ENCODE measurements at regions not wholly inside any gene's neighbourhood (a gene's known extent, or its start where the extent isn't known, plus 50 kb on each side); places are given as distances from the start of the nearest gene placed in this dataset.

- Histone ChIP-seq H3K9me3 (ENCODE audit: insufficient read depth, low read depth, low read length) (no peaks in the 10 kb centered on the region), H2AFZ (ENCODE audit: low read depth, low read length) (no peak overlapping the region), H3K4me2 (ENCODE audit: low read length) (no peak overlapping the region), H3K9ac (ENCODE audit: low read length) (no peak overlapping the region), H3K4me3 (ENCODE audit: insufficient read depth, low read depth, low read length) (no peak overlapping the region), H3K79me2 (ENCODE audit: insufficient read depth, low read length) (no peaks in the 10 kb centered on the region), H3K36me3 (ENCODE audit: insufficient read depth, low read length) (no peaks in the 10 kb centered on the region), H3K27ac (ENCODE audit: low read depth, low read length) (no peak overlapping the region), H3K4me1 (ENCODE audit: insufficient read depth, low read length) (no peaks in the 10 kb centered on the region), H3K27me3 (ENCODE audit: insufficient read depth, low read length) (no peaks in the 10 kb centered on the region), H4K20me1 (ENCODE audit: insufficient read depth, low read length) (no peaks in the 10 kb centered on the region)
- FAIRE-seq (no peak), DNase-seq (ENCODE audit: low read depth) (no peak)
- TF ChIP-seq, protein P1, sequence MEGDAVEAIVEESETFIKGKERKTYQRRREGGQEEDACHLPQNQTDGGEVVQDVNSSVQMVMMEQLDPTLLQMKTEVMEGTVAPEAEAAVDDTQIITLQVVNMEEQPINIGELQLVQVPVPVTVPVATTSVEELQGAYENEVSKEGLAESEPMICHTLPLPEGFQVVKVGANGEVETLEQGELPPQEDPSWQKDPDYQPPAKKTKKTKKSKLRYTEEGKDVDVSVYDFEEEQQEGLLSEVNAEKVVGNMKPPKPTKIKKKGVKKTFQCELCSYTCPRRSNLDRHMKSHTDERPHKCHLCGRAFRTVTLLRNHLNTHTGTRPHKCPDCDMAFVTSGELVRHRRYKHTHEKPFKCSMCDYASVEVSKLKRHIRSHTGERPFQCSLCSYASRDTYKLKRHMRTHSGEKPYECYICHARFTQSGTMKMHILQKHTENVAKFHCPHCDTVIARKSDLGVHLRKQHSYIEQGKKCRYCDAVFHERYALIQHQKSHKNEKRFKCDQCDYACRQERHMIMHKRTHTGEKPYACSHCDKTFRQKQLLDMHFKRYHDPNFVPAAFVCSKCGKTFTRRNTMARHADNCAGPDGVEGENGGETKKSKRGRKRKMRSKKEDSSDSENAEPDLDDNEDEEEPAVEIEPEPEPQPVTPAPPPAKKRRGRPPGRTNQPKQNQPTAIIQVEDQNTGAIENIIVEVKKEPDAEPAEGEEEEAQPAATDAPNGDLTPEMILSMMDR (IDR thresholded peaks at IDR 0.05; ENCODE audit: insufficient read depth, low read depth, low read length): no peak
- H3K36me3 Mint-ChIP-seq (ENCODE audit: low read depth, unreplicated experiment): peaks cover 3% of the 10 kb centered on the region
- no peak overlapping the region for H3K4me3 Mint-ChIP-seq (ENCODE audit: unreplicated experiment)
- H3K4me1 Mint-ChIP-seq (ENCODE audit: low read depth, unreplicated experiment): no peaks in the 10 kb centered on the region
- no peak overlapping the region for H3K27ac Mint-ChIP-seq (ENCODE audit: unreplicated experiment)
- H3K9me3 Mint-ChIP-seq (ENCODE audit: unreplicated experiment): peaks cover 11% of the 10 kb centered on the region
- no peaks in the 10 kb centered on the region for H3K27me3 Mint-ChIP-seq (ENCODE audit: low read depth, unreplicated experiment)
These were observed 916.4 kb downstream of the TMTC2 start for GRCh38 chr12:83603106-83603505.

GRCh38 chr12:83575326-83575725 lies 888.6 kb downstream of the TMTC2 start:
- peaks cover 1% of the 10 kb centered on the region for H3K27me3 Mint-ChIP-seq (ENCODE audit: low read depth, unreplicated experiment)
- H3K36me3 Mint-ChIP-seq (ENCODE audit: low read depth, unreplicated experiment): no peaks in the 10 kb centered on the region
- Histone ChIP-seq H3K4me3 (ENCODE audit: insufficient read depth, low read depth, low read length) (no peak overlapping the region), H2AFZ (ENCODE audit: low read depth, low read length) (no peak overlapping the region), H3K9me3 (ENCODE audit: insufficient read depth, low read depth, low read length) (no peaks in the 10 kb centered on the region), H3K27ac (ENCODE audit: low read depth, low read length) (no peak overlapping the region), H3K79me2 (ENCODE audit: insufficient read depth, low read length) (no peaks in the 10 kb centered on the region), H3K9ac (ENCODE audit: low read length) (no peak overlapping the region), H3K4me1 (ENCODE audit: insufficient read depth, low read length) (no peaks in the 10 kb centered on the region), H3K27me3 (ENCODE audit: insufficient read depth, low read length) (no peaks in the 10 kb centered on the region), H4K20me1 (ENCODE audit: insufficient read depth, low read length) (no peaks in the 10 kb centered on the region), H3K36me3 (ENCODE audit: insufficient read depth, low read length) (no peaks in the 10 kb centered on the region), H3K4me2 (ENCODE audit: low read length) (no peak overlapping the region)
- peaks cover 1% of the 10 kb centered on the region for H3K9me3 Mint-ChIP-seq (ENCODE audit: unreplicated experiment)
- no peak for DNase-seq (ENCODE audit: low read depth)
- no peak for TF ChIP-seq EZH2 (IDR thresholded peaks at IDR 0.05; ENCODE audit: insufficient read depth, low read length)
- TF ChIP-seq, protein P1 (IDR thresholded peaks at IDR 0.05; ENCODE audit: insufficient read depth, low read depth, low read length): no peak
- H3K4me3 Mint-ChIP-seq (ENCODE audit: unreplicated experiment): no peak overlapping the region
- no peak for FAIRE-seq
- peaks cover 5% of the 10 kb centered on the region for H3K4me1 Mint-ChIP-seq (ENCODE audit: low read depth, unreplicated experiment)
- H3K27ac Mint-ChIP-seq (ENCODE audit: unreplicated experiment): no peak overlapping the region

- Histone ChIP-seq H3K4me3 (ENCODE audit: insufficient read depth, low read depth, low read length) (no peak overlapping the region), H3K9ac (ENCODE audit: low read length) (no peak overlapping the region), H3K36me3 (ENCODE audit: insufficient read depth, low read length) (no peaks in the 10 kb centered on the region), H3K4me1 (ENCODE audit: insufficient read depth, low read length) (no peaks in the 10 kb centered on the region), H3K27me3 (ENCODE audit: insufficient read depth, low read length) (no peaks in the 10 kb centered on the region), H4K20me1 (ENCODE audit: insufficient read depth, low read length) (no peaks in the 10 kb centered on the region), H3K27ac (ENCODE audit: low read depth, low read length) (no peak overlapping the region), H3K4me2 (ENCODE audit: low read length) (no peak overlapping the region), H2AFZ (ENCODE audit: low read depth, low read length) (no peak overlapping the region), H3K9me3 (ENCODE audit: insufficient read depth, low read depth, low read length) (no peaks in the 10 kb centered on the region), H3K79me2 (ENCODE audit: insufficient read depth, low read length) (no peaks in the 10 kb centered on the region)
- DNase-seq (ENCODE audit: low read depth) (no peak), FAIRE-seq (no peak)
- peaks cover 7% of the 10 kb centered on the region for H3K4me1 Mint-ChIP-seq (ENCODE audit: low read depth, unreplicated experiment)
- peaks cover 5% of the 10 kb centered on the region for H3K9me3 Mint-ChIP-seq (ENCODE audit: unreplicated experiment)
- TF ChIP-seq, protein P1 (IDR thresholded peaks at IDR 0.05; ENCODE audit: insufficient read depth, low read depth, low read length): no peak
- TF ChIP-seq EZH2 (IDR thresholded peaks at IDR 0.05; ENCODE audit: insufficient read depth, low read length): no peak
- H3K27ac Mint-ChIP-seq (ENCODE audit: unreplicated experiment): no peak overlapping the region
- H3K4me3 Mint-ChIP-seq (ENCODE audit: unreplicated experiment): no peak overlapping the region
- no peaks in the 10 kb centered on the region for H3K36me3 Mint-ChIP-seq (ENCODE audit: low read depth, unreplicated experiment)
- H3K27me3 Mint-ChIP-seq (ENCODE audit: low read depth, unreplicated experiment): peaks cover 1% of the 10 kb centered on the region
These were observed 887.4 kb downstream of the TMTC2 start for GRCh38 chr12:83574142-83574541.

Data from astrocyte (in vitro differentiated cells and primary cell).